WERI-Rb-1 (cell line): ENCODE measurements at regions not wholly inside any gene's neighbourhood (a gene's known extent, or its start where the extent isn't known, plus 50 kb on each side); places are given as distances from the start of the nearest gene placed in this dataset.

Experiments used
- DNase-seq: peaks from one replicate; pipeline ENCODE4 v3.0.0-alpha.2; 2020
- H3K27ac ChIP-seq: fragments of 250-450 bp; sonication (Bioruptor Pico); 2 replicates; pipeline ENCODE4 v1.5.1; 2020; ENCODE audit warnings: mild to moderate bottlenecking, moderate library complexity
- H3K27me3 ChIP-seq: fragments of 250-450 bp; sonication (Bioruptor Pico); 2 replicates; pipeline ENCODE4 v1.5.1; 2021; ENCODE audit warnings: mild to moderate bottlenecking, low read depth, moderate library complexity; ENCODE audit not compliant: insufficient read depth, severe bottlenecking
- H3K36me3 ChIP-seq: fragments of 250-450 bp; sonication (Bioruptor Pico); 2 replicates; pipeline ENCODE4 v1.5.1; 2020; ENCODE audit warnings: mild to moderate bottlenecking, moderate library complexity
- H3K4me3 ChIP-seq: 2 replicates; pipeline ENCODE4 v1.5.1; 2011; ENCODE audit warnings: low read depth, mild to moderate bottlenecking, control low read depth, low read length
- H3K9me3 ChIP-seq: fragments of 250-450 bp; sonication (Bioruptor Pico); 2 replicates; pipeline ENCODE4 v1.5.1; 2021; ENCODE audit warnings: mild to moderate bottlenecking, moderate library complexity; ENCODE audit not compliant: severe bottlenecking
- CTCF ChIP-seq: IDR thresholded peaks from 2 replicates; pipeline ENCODE4 v1.5.1; 2011; ENCODE audit warnings: low read depth, mild to moderate bottlenecking, control low read depth, inconsistent platforms, low read length

- no peak for DNase-seq
- Histone ChIP-seq H3K27ac (no peak overlapping the region), H3K9me3 (no peaks in the 10 kb centered on the region), H3K4me3 (no peak overlapping the region), H3K27me3 (no peaks in the 10 kb centered on the region), H3K36me3 (no peaks in the 10 kb centered on the region)
- TF ChIP-seq CTCF, result no peak
Observed at GRCh38 chr12:66971816-66972215, 292.9 kb upstream of the GRIP1 start.

GRCh38 chr12:66976526-66976925 lies 292.6 kb upstream of the CAND1 start:
- no peak for TF ChIP-seq CTCF
- no peak overlapping the region for H3K27ac ChIP-seq
- H3K36me3 ChIP-seq, result no peaks in the 10 kb centered on the region
- H3K9me3 ChIP-seq, result no peaks in the 10 kb centered on the region
- H3K4me3 ChIP-seq, result no peak overlapping the region
- DNase-seq, result no peak
- H3K27me3 ChIP-seq, result no peaks in the 10 kb centered on the region

GRCh38 chr12:66978802-66979201 lies 290.4 kb upstream of the CAND1 start:
- no peaks in the 10 kb centered on the region for H3K36me3 ChIP-seq
- no peaks in the 10 kb centered on the region for H3K27me3 ChIP-seq
- no peak overlapping the region for H3K4me3 ChIP-seq
- no peak for TF ChIP-seq CTCF
- no peaks in the 10 kb centered on the region for H3K9me3 ChIP-seq
- no peak for DNase-seq
- H3K27ac ChIP-seq, result no peak overlapping the region

GRCh38 chr12:66979251-66979650 lies 289.9 kb upstream of the CAND1 start:
- DNase-seq, result no peak
- H3K36me3 ChIP-seq, result no peaks in the 10 kb centered on the region
- H3K9me3 ChIP-seq, result no peaks in the 10 kb centered on the region
- no peak for TF ChIP-seq CTCF
- H3K27ac ChIP-seq, result no peak overlapping the region
- H3K4me3 ChIP-seq, result no peak overlapping the region
- no peaks in the 10 kb centered on the region for H3K27me3 ChIP-seq

GRCh38 chr12:66984077-66984476 lies 285.1 kb upstream of the CAND1 start:
- no peak for TF ChIP-seq CTCF
- H3K4me3 ChIP-seq, result no peak overlapping the region
- H3K9me3 ChIP-seq, result no peaks in the 10 kb centered on the region
- H3K27ac ChIP-seq, result no peak overlapping the region
- no peaks in the 10 kb centered on the region for H3K36me3 ChIP-seq
- no peaks in the 10 kb centered on the region for H3K27me3 ChIP-seq
- DNase-seq, result no peak

- no peak for TF ChIP-seq CTCF
- Histone ChIP-seq H3K4me3 (no peak overlapping the region), H3K9me3 (no peaks in the 10 kb centered on the region), H3K27me3 (no peaks in the 10 kb centered on the region), H3K27ac (no peak overlapping the region), H3K36me3 (no peaks in the 10 kb centered on the region)
- no peak for DNase-seq
Observed at GRCh38 chr12:66984962-66985361, 284.2 kb upstream of the CAND1 start.
